ENCODE measurements at regions not wholly inside any gene's neighbourhood (a gene's known extent, or its start where the extent isn't known, plus 50 kb on each side); places are given as distances from the start of the nearest gene placed in this dataset.
A peak's percentile ranks its signal among the peaks of the same experiment; 100 is the strongest.

GRCh38 chr9:134590240-134591081 lies 51.1 kb upstream of the COL5A1 start:
- Histone ChIP-seq H3K4me1 (peaks cover 0 to 6% of the 10 kb centered on the region in 2 donors), H3K36me3 (no peaks in the 10 kb centered on the region), H3K27ac (no peak overlapping the region), H3K9me3 (no peaks in the 10 kb centered on the region), H3K4me3 (no peak overlapping the region), H3K27me3 (no peaks in the 10 kb centered on the region)
- intact Hi-C loops (cut with DNase I; ENCODE audit: low total_unique reads): no loop called here
- DNase-seq: peak in 1 of 2 donors; percentile 39
- TF ChIP-seq POLR2A (IDR thresholded peaks at IDR 0.05): no peak
- TF ChIP-seq CTCF (IDR thresholded peaks at IDR 0.05): no peak

- no peaks in the 10 kb centered on the region for H3K27me3 ChIP-seq
- no peak overlapping the region for H3K4me3 ChIP-seq
- no peak overlapping the region for H3K27ac ChIP-seq
- intact Hi-C loops (cut with DNase I; ENCODE audit: low total_unique reads): no loop called here
- no peaks in the 10 kb centered on the region for H3K9me3 ChIP-seq
- TF ChIP-seq POLR2A (IDR thresholded peaks at IDR 0.05): no peak
- no peak for TF ChIP-seq CTCF (IDR thresholded peaks at IDR 0.05)
- H3K4me1 ChIP-seq: peaks cover 0 to 6% of the 10 kb centered on the region in 2 donors
- H3K36me3 ChIP-seq: no peaks in the 10 kb centered on the region
- DNase-seq: no peak
Observed at GRCh38 chr9:134591082-134591571, 50.5 kb upstream of the COL5A1 start.

DNA sequence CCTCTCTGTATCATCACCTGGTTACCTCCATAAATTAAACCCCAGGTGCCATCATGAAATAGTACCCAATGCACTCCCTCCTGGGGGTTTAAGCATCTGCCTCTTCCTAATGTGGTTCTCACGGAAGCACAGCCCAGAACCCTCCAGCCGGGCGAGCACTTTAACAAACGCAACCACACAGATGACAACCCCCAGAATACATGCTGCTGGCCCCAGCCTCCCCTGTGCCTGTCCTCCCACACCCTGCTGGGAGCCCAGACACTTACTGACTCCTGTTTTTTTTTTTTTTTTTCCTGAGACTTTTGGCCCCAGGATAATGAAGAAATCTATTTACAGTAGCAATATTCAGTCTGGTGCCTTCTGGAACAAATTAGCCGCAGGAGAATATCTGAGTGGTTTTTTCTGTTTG lies 50.0 kb upstream of the COL5A1 start:
- no peak overlapping the region for H3K4me3 ChIP-seq
- DNase-seq: no peak
- H3K36me3 ChIP-seq: no peaks in the 10 kb centered on the region
- no peak for TF ChIP-seq CTCF (IDR thresholded peaks at IDR 0.05)
- no peaks in the 10 kb centered on the region for H3K27me3 ChIP-seq
- H3K9me3 ChIP-seq: no peaks in the 10 kb centered on the region
- H3K27ac ChIP-seq: peak overlapping the region; percentile 56 to 62
- intact Hi-C loops (cut with DNase I; ENCODE audit: low total_unique reads): no loop called here
- H3K4me1 ChIP-seq: peaks cover 0 to 6% of the 10 kb centered on the region in 2 donors

Measured in uterus (tissue), 3 donors.